Tibial artery (tissue), 4 donors: ENCODE measurements at regions not wholly inside any gene's neighbourhood (a gene's known extent, or its start where the extent isn't known, plus 50 kb on each side); places are given as distances from the start of the nearest gene placed in this dataset.
"Not testable (repeated sequence)": the region's sequence is repeated elsewhere in the genome, so short reads cannot be mapped to it uniquely, and the experiment has no call there.

Experiments used
- DNase-seq, 2 donors: peaks; one replicate each; pipeline ENCODE4 v3.0.0-alpha.2; 2019
- H3K27ac ChIP-seq, 2 donors: fragments of 200-600 bp; sonication (generic) in 1 of 2; 1 replicate in 1 of 2; 2 replicates in 1 of 2; pipeline ENCODE4 v1.5.1; 2018 to 2019; ENCODE audit warnings: mild to moderate bottlenecking in 1 of 2
- H3K27me3 ChIP-seq, 2 donors: fragments of 200-600 bp; sonication (generic) in 1 of 2; one replicate each; pipeline versions ENCODE4 v1.5.1 to v1.6.0; 2016 to 2019
- H3K36me3 ChIP-seq, 3 donors: fragments of 200-600 bp; sonication (generic) in 2 of 3; one replicate each; pipeline ENCODE4 v1.5.1; 2016 to 2019; ENCODE audit warnings: mild to moderate bottlenecking in 2 of 3
- H3K4me1 ChIP-seq, 4 donors: fragments of 200-600 bp; sonication (generic) in 2 of 4; 1 replicate in 3 of 4; 2 replicates in 1 of 4; pipeline ENCODE4 v1.5.1; 2016 to 2019
- H3K4me3 ChIP-seq, 2 donors: fragments of 200-600 bp; sonication (generic) in 1 of 2; 1 replicate in 1 of 2; 2 replicates in 1 of 2; pipeline ENCODE4 v1.5.1; 2018 to 2019; ENCODE audit warnings: mild to moderate bottlenecking in 2 of 2
- H3K9me3 ChIP-seq, 3 donors: fragments of 200-600 bp; sonication (generic) in 1 of 3; one replicate each; pipeline ENCODE4 v1.5.1; 2016 to 2019
- CTCF ChIP-seq, 2 experiments: fragments of 200-600 bp in 1 of 2; fragments of 450-650 bp in 1 of 2; IDR thresholded peaks; one replicate each; pipeline ENCODE4 v1.5.1; 2017 to 2019; ENCODE audit warnings: antibody characterized with exemption in 2 of 2, mild to moderate bottlenecking in 1 of 2, moderate library complexity in 1 of 2
- intact Hi-C: fragments of 100-400 bp; cut with DNase I; formaldehyde crosslinking; loops from one replicate; pipeline ENCODE4 v1.15.0; 2023; ENCODE audit warnings: low total_unique reads

GRCh38 chr17:62135742-62136141 lies 70.7 kb upstream of the MED13 start:
- H3K36me3 ChIP-seq, result no peaks in the 10 kb centered on the region
- H3K4me1 ChIP-seq, result peaks cover 0 to 4% (median 0%) of the 10 kb centered on the region in 4 donors
- H3K27ac ChIP-seq, result no peak overlapping the region
- H3K27me3 ChIP-seq, result peaks cover 0 to 28% of the 10 kb centered on the region in 2 donors
- intact Hi-C loops, result no loop called here
- TF ChIP-seq CTCF (IDR thresholded peaks at IDR 0.05), result no peak
- H3K4me3 ChIP-seq, result no peak overlapping the region
- H3K9me3 ChIP-seq, result no peaks in the 10 kb centered on the region
- DNase-seq, result no peak

- H3K4me1 ChIP-seq, H3K4me3 ChIP-seq, H3K9me3 ChIP-seq, DNase-seq, H3K27ac ChIP-seq, H3K36me3 ChIP-seq, intact Hi-C loops: not testable (repeated sequence)
- peaks cover 0 to 28% of the 10 kb centered on the region in 2 donors for H3K27me3 ChIP-seq
Observed at GRCh38 chr17:62135096-62135495, 70.0 kb upstream of the MED13 start.

- intact Hi-C loops, result no loop called here
- DNase-seq, result no peak
- Histone ChIP-seq H3K4me1 (peaks cover 0 to 4% (median 0%) of the 10 kb centered on the region in 4 donors), H3K36me3 (no peaks in the 10 kb centered on the region), H3K4me3 (no peak overlapping the region), H3K27me3 (peaks cover 0 to 24% of the 10 kb centered on the region in 2 donors), H3K27ac (no peak overlapping the region), H3K9me3 (no peaks in the 10 kb centered on the region)
- TF ChIP-seq CTCF (IDR thresholded peaks at IDR 0.05), result no peak
Observed at GRCh38 chr17:62134397-62134796, 69.3 kb upstream of the MED13 start.

- intact Hi-C loops, H3K9me3 ChIP-seq, DNase-seq, H3K27me3 ChIP-seq, H3K4me3 ChIP-seq, H3K4me1 ChIP-seq, H3K36me3 ChIP-seq, H3K27ac ChIP-seq: not testable (repeated sequence)
Observed at GRCh38 chr17:62131271-62131670, 66.2 kb upstream of the MED13 start.

GRCh38 chr17:62130739-62131138 lies 65.7 kb upstream of the MED13 start:
- Histone ChIP-seq H3K27me3 (no peaks in the 10 kb centered on the region), H3K27ac (no peak overlapping the region), H3K9me3 (no peaks in the 10 kb centered on the region), H3K36me3 (no peaks in the 10 kb centered on the region), H3K4me1 (no peaks in the 10 kb centered on the region), H3K4me3 (no peak overlapping the region)
- intact Hi-C loops, result no loop called here
- no peak for DNase-seq
- TF ChIP-seq CTCF (IDR thresholded peaks at IDR 0.05), result no peak

GRCh38 chr17:62126292-62126691 lies 61.2 kb upstream of the MED13 start:
- DNase-seq, result no peak

More at GRCh38 chr17:62126292-62126691, 61.2 kb upstream of the MED13 start:
- no peak overlapping the region for H3K4me3 ChIP-seq
- TF ChIP-seq CTCF (IDR thresholded peaks at IDR 0.05), result no peak
- intact Hi-C loops, result no loop called here
- H3K36me3 ChIP-seq, result no peaks in the 10 kb centered on the region
- no peaks in the 10 kb centered on the region for H3K9me3 ChIP-seq
- H3K4me1 ChIP-seq, result no peaks in the 10 kb centered on the region
- no peak overlapping the region for H3K27ac ChIP-seq
- peaks cover 0 to 4% of the 10 kb centered on the region in 2 donors for H3K27me3 ChIP-seq
